Stromal cell of bone marrow (primary cell): ENCODE measurements at regions not wholly inside any gene's neighbourhood (a gene's known extent, or its start where the extent isn't known, plus 50 kb on each side); places are given as distances from the start of the nearest gene placed in this dataset.
A peak's percentile ranks its signal among the peaks of the same experiment; 100 is the strongest.

Experiments used
- DNase-seq: peaks from one replicate; pipeline ENCODE4 v3.0.0-alpha.2; 2012; ENCODE audit warnings: low read depth

- no peak for DNase-seq
These were observed 551.7 kb upstream of the LRRTM1 start for GRCh38 chr2:80856227-80856626.

DNA sequence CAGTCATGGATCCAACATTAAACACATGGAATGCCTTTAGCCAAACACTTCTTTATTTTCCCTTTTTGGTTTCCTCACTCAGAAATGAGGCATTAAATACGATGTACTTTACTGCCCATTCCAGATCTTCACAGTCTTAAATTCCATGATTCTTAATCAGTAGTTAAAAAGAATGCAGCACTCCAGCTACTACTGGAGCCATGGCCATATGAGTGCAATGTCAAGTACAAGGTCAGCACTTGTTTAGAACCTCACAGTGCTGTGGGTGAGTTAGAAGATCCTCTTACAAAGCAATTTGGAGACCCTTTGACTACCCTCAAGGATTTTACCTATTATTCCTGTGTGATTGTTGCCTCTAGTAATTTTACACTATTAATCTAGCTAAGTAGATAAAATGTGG lies 550.3 kb upstream of the LRRTM1 start:
- DNase-seq = no peak

- no peak for DNase-seq
These were observed 548.2 kb upstream of the LRRTM1 start for GRCh38 chr2:80852808-80853139.

- DNase-seq = no peak
These were observed 547.7 kb upstream of the LRRTM1 start for GRCh38 chr2:80852079-80852807.

GRCh38 chr2:80830891-80831290 lies 526.3 kb upstream of the LRRTM1 start:
- DNase-seq = no peak

DNA sequence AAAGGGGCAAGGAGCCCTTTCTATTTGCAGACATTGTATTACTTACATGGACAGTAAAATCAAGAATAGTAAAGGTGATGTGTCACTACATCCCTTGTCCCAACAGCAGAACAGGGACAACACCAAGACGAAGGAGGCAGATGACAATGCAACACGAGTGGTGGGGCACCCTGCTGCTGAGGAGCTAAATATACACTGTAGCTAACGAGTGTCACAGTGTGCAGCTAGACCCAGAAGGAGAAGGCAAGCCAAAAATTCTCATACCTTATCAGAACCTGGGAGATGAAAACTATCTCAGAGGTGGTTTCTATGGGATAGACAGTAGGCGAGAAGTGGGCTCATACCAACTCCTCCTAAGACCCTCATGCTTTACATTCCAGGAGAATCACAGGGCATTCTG lies 518.4 kb upstream of the LRRTM1 start:
- DNase-seq = no peak

GRCh38 chr2:80815259-80815658 lies 510.7 kb upstream of the LRRTM1 start:
- no peak for DNase-seq

- no peak for DNase-seq
These were observed 482.0 kb upstream of the LRRTM1 start for GRCh38 chr2:80786584-80786983.

DNA sequence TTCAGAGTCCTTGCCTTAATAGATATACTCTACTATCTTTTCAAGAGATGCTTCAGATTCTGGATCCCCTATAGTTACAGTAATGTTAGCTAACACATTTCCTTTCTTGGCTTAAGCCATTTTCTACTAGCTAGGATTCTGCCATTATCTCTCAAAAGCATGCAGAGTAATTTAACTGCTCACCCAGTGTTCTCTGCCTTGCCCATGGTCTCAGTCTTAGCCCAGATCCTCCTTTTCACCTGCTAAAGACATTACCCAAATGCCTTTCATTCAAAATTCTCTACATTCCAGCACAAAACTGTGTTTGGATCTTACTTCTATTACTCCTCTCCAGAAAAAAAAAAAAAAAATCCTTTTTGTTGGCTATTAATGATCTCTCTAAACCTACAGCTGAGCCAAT lies 474.2 kb upstream of the LRRTM1 start:
- no peak for DNase-seq

- DNase-seq = no peak
These were observed 444.0 kb upstream of the LRRTM1 start for GRCh38 chr2:80748592-80748991.

GRCh38 chr2:80737047-80737446 lies 432.5 kb upstream of the LRRTM1 start:
- no peak for DNase-seq

- DNase-seq = no peak
These were observed 420.4 kb upstream of the LRRTM1 start for GRCh38 chr2:80725001-80725400.

DNA sequence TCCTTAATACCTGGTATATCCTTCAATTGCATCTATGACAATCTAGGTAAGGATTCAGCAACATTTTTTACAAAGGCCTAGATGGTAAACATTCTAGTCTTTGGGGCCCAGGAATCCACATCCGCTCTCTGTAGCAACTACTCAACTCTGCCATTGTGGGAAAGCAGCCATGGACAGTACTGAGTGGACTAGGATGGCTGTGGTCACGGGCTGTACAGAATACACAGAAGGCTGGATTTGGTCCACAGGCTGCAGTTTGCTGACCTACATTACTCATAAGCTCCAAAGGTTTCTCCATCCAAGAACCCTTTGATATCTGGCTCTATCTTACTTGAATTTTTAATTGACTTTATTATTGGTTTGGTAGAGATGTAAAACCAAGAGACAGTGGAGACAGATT lies 418.3 kb upstream of the LRRTM1 start:
- no peak for DNase-seq

- no peak for DNase-seq
These were observed 415.1 kb upstream of the LRRTM1 start for GRCh38 chr2:80719607-80720006.

- DNase-seq = no peak
These were observed 410.9 kb upstream of the LRRTM1 start for GRCh38 chr2:80715433-80715832.

GRCh38 chr2:80711915-80712314 lies 407.4 kb upstream of the LRRTM1 start:
- DNase-seq = no peak

GRCh38 chr2:80706951-80707350 lies 402.4 kb upstream of the LRRTM1 start:
- peak; percentile 24 for DNase-seq

DNA sequence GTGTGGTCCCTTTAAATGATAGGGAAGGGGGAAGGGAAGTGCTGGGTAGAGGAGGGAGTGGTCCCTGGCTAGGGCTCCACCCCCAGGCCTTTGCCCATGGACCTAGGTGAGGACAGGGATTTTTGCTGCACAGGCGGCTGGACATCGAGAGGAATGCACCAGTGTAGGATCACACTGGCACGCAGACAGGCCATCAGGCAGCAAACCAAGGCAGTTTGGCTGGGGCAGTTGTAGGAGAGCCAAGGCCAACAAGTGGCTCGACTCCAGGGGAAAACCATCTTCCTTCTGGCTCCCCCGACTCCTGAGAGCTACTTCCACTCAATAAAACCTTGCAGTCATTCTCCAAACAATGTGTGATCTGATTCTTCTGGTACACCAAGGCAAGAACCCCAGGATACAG lies 402.0 kb upstream of the LRRTM1 start:
- no peak for DNase-seq

GRCh38 chr2:80703532-80703931 lies 399.0 kb upstream of the LRRTM1 start:
- DNase-seq = no peak

- DNase-seq = no peak
These were observed 396.4 kb upstream of the LRRTM1 start for GRCh38 chr2:80700961-80701360.
